ENCODE measurements at regions not wholly inside any gene's neighbourhood (a gene's known extent, or its start where the extent isn't known, plus 50 kb on each side); places are given as distances from the start of the nearest gene placed in this dataset.
"Not testable (repeated sequence)": the region's sequence is repeated elsewhere in the genome, so short reads cannot be mapped to it uniquely, and the experiment has no call there.

GRCh38 chr15:31606931-31607497, 280.4 kb downstream of the KLF13 start:
- no peak for DNase-seq

DNA sequence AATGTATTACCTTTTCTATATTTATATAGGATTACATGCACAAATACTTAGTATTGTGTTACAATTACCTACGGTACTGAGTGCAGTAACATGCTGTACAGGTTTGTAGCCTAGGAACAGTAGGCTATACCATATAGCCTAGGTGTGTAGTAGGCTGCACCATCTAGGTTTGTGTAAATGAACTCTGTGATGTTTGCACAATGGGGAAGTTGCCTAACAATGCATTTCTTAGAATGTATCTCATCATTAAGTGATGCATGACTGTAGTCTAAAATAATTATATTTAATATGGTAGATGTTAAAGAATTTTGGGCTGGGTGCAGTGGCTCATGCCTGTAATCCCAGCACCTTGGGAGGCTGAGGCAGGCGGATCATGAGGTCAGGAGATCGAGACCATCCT, 281.0 kb downstream of the KLF13 start:
- DNase-seq: no peak

DNA sequence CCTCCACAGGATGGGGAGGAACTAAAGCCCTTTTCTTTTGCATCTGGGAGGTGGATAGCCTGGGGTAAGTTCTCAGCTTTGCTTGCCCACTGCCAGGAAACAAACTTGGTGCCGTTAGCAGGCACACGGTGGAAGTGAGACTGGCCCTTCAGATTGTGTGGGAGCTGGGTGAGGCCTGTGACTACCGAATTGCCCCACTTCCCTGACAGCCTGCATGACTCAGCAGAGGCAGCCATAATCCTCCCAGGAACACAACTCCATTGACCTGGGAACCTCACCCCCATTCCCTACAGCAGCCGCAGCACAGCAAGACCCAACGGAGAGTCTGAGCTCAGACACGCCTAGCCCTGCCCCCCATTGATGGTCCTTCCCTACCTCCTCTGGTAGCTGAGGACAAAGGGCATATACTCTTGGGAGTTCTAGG, 282.6 kb downstream of the KLF13 start:
- DNase-seq: no peak

DNA sequence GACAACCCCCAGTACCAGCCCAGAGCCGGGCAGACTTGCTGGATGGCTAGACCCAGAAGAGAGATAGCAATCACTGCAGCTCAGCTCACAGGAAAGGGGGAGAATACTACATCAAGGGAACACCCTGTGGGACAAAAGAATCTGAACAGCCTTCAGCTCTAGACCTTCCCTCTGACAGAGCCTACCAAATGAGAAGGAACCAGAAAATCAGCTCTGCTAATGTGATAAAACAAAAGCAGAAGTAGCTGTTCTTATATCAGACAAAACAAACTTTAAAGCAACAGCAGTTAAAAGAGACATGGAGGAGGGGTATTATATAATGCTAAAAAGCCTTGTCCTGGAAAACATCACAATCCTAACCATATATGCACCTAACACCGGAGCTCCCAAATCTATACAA, 283.3 kb downstream of the KLF13 start:
- DNase-seq: no peak

DNA sequence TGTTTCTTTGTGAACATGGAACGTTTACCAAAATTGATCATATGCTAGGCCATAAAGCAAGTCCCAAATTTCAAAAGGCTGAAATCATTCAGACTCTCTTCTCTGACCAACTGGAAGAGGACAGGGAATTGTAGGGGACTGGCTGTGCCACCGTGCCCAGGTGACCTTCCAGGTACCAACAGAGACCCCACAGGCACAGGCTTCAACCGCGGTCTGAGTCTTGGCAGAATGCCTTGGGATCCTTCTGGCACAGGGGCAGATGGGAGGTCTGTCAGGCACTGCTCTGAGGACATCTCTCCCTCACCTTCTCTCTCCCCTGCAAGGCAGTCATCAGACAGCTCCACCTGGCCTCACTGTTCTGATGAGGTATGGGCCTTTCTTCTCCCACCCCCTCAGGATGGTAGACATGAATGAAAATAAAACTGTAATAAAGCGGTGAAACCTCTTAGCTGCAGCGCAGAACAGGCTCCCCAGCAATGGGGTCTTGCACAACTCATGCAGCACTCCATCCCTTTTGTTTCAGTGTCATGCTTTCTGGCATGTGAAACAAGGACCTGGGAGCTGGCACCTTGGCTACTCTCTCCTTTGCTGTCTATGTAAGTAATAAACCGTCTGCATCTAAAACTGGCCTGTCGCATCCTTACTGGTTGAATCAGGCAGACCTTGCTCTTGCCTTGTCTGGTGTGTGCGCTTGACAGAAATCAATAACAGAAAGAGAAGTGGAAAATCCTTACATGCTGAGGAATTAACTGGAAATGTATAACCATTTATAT, 289.2 kb downstream of the KLF13 start:
- DNase-seq: no peak

GRCh38 chr15:31623297-31623696, 296.7 kb downstream of the KLF13 start:
- DNase-seq: not testable (repeated sequence)

- DNase-seq: not testable (repeated sequence)
These were observed 297.5 kb downstream of the KLF13 start for GRCh38 chr15:31624115-31624514.

DNA sequence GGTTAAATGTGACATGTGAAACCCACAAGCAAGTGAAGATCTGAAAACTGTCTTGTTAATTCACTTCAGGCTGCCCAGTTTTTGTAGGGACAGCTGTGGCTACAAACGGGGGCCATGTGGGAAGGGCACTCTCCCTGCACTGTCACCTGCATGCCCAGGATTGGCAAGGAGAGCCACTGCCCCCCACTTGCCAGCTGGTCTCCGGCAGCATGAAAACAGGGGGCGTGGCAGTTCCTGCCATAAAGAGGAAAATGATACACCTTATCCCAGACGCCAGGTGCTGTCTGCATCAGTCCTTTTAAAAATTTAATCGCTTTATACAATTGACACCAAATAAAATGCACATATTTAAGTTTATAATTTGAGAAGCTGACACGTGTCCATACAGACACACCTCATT, 309.1 kb downstream of the KLF13 start:
- not testable (repeated sequence) for DNase-seq

- not testable (repeated sequence) for DNase-seq
These were observed 310.3 kb downstream of the KLF13 start for GRCh38 chr15:31636911-31637310.

DNA sequence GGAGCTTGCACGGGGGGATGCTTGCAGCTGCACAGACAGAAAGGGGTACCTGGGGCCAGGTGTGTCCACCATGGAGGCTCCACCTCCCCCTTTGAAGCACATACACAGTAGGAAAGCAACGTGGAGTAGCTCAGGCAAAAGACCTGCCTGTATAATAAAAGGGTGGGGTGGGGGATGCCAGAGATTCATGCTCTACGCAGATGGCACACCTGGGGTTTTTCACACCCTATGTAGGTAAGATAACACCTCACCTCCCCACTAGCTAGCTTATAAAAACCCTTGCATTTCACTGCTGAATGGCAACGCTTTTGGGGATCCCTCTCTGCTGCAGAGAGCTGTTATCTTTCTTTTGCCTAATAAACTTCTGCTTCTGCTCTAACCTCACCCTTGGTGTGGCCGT, 317.3 kb downstream of the KLF13 start:
- not testable (repeated sequence) for DNase-seq

- not testable (repeated sequence) for DNase-seq
These were observed 318.1 kb downstream of the KLF13 start for GRCh38 chr15:31644761-31645160.

- DNase-seq: not testable (repeated sequence)
These were observed 320.7 kb downstream of the KLF13 start for GRCh38 chr15:31647337-31647826.

DNA sequence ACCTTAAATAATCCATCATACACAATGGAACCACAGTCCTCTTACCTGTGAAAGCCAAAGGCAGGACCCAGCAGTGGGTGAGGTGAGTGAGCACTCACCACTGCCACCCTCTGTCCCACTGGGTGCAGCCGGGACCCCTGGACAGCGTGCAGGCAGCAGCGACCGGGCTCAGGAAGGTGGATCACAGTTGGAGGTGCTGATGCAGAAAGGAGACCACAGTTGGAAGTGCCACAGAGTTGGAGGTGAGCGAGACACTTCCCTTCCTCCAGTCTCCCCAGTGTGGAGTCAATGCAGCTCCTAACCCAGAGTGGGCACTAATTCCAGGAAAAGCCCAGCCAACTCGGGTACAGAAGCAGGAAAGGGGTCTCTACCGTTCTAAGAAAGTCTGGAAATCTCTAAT, 323.0 kb downstream of the KLF13 start:
- not testable (repeated sequence) for DNase-seq

GRCh38 chr15:31650055-31650701, 323.5 kb downstream of the KLF13 start:
- not testable (repeated sequence) for DNase-seq

GRCh38 chr15:31656915-31657314, 330.3 kb downstream of the KLF13 start:
- DNase-seq: not testable (repeated sequence)

GRCh38 chr15:31660816-31661215, 334.2 kb downstream of the KLF13 start:
- DNase-seq: no peak

DNA sequence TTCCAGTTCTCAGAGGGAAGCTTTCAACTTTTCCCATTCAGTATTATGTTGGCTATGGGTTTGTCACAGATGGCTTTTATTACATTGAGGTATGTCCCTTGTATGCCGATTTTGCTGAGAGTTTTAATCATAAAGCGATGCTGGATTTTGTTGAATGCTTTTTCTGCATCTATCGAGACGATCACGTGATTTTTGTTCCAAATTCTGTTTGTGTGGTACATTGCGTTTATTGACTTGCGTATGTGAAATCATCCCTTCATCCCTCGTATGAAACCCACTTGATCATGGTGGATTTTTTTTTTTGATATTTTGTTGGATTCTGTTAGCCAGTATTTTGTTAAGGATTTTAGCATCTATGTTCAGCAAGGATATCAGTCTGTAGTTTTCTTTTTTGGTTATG, 339.1 kb downstream of the KLF13 start:
- not testable (repeated sequence) for DNase-seq

- not testable (repeated sequence) for DNase-seq
These were observed 342.7 kb downstream of the KLF13 start for GRCh38 chr15:31669158-31669908.

DNA sequence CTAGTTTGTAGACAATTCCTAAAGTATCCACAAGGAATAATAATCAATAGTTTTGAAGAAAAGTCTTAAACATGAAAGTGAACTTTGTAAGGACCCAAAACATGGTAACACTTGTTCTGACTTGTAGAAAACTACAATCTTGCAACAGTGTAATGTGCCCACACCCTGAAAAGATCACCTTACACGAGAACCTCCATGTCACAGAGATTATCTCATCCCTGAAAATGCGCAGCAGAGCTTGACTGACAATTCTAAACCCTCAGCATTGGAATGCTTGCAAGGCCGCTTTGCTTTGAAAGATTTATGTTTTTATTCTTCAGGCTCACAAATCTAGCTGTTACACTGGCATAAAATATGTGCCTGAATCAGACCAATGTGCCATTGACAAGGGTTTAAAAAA, 346.6 kb downstream of the KLF13 start:
- not testable (repeated sequence) for DNase-seq

- DNase-seq: not testable (repeated sequence)
These were observed 348.6 kb upstream of the CHRNA7 start for GRCh38 chr15:31681529-31682259.

- not testable (repeated sequence) for DNase-seq
These were observed 343.2 kb upstream of the CHRNA7 start for GRCh38 chr15:31687088-31687487.

DNA sequence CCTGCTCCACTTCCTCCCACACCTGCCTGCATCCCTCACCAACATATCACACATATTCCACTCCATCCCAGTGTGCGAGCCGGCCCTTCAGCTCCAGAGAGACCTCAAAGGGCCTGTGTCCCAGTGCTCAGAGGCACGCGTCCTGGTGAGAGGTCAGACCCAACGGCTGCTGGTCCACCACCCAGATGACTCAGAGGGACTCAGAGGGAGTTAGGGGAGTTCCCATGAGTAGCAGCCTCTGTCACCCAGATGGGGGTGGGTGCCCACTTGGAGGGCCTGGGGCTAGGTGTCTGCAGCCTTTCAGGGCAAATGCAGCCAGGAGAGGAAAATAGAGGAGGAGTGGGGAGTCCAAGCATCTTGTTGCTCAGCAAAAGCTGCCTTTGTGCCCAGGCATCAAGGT, 333.8 kb upstream of the CHRNA7 start:
- not testable (repeated sequence) for DNase-seq

Data from KG1 (cell line).